IMR-90 (cell line): ENCODE measurements at regions not wholly inside any gene's neighbourhood (a gene's known extent, or its start where the extent isn't known, plus 50 kb on each side); places are given as distances from the start of the nearest gene placed in this dataset.

Experiments
- ATAC-seq: fragments of 200-7000 bp; cut with Tn5 transposase; 2 replicates; pipeline ENCODE4 v1.9.1; 2020; ENCODE audit warnings: low read depth, mild to moderate bottlenecking, moderate library complexity
- BruUV-seq: library from RNA; stranded (reverse); fragments of 400-500 nt; replicated peaks from 2 replicates; lab custom pipeline; 2021; lab: Mats Ljungman, UMichigan
- CTCF ChIA-PET: fragments of 300-600 bp; formaldehyde crosslinking; extraction: SDS; loops from one replicate; lab custom pipeline; 2021; ENCODE audit warnings: antibody characterized with exemption; lab: Yijun Ruan, JAX
- POLR2A ChIA-PET: fragments of 300-600 bp; sonication (Branson Sonifier 250); formaldehyde crosslinking; loops from one replicate; lab custom pipeline; 2022; ENCODE audit warnings: antibody characterized with exemption; ENCODE audit not compliant: unreplicated experiment; lab: Charles Lee
- DNase-seq: peaks from one replicate; pipeline ENCODE4 v3.0.0; 2013
- H2AFZ ChIP-seq: replicated peaks from 2 replicates; pipeline ENCODE3; 2013; ENCODE audit warnings: low read length, mild to moderate bottlenecking; ENCODE audit not compliant: poor library complexity
- H2AK5ac ChIP-seq: 2 replicates; pipeline ENCODE4 v1.6.1; 2013; ENCODE audit warnings: low read depth, low read length, inconsistent platforms
- H2AK9ac ChIP-seq: replicated peaks from 2 replicates; pipeline ENCODE3; 2013; ENCODE audit warnings: mild to moderate bottlenecking, low read depth, low read length, moderate library complexity; ENCODE audit not compliant: poor library complexity
- H2BK120ac ChIP-seq: 2 replicates; pipeline ENCODE4 v1.6.1; 2013; ENCODE audit warnings: low read depth, low read length, inconsistent platforms
- H2BK15ac ChIP-seq: 3 replicates; pipeline ENCODE4 v1.6.1; 2013; ENCODE audit warnings: low read depth, low read length, inconsistent platforms
- H2BK20ac ChIP-seq: 2 replicates; pipeline ENCODE4 v1.6.1; 2013; ENCODE audit warnings: low read depth, mild to moderate bottlenecking, inconsistent platforms, low read length, moderate library complexity
- H2BK5ac ChIP-seq: 2 replicates; pipeline ENCODE4 v1.6.1; 2013; ENCODE audit warnings: mild to moderate bottlenecking, low read depth, low read length, inconsistent platforms; ENCODE audit not compliant: poor library complexity, severe bottlenecking
- H3K14ac ChIP-seq: replicated peaks from 2 replicates; pipeline ENCODE4 v1.6.1; 2013; ENCODE audit warnings: low read depth, low read length, inconsistent platforms
- H3K18ac ChIP-seq: 2 replicates; pipeline ENCODE4 v1.6.1; 2013; ENCODE audit warnings: low read depth, low read length, control low read depth
- H3K23ac ChIP-seq: 2 replicates; pipeline ENCODE4 v1.6.1; 2013; ENCODE audit warnings: low read depth, low read length, inconsistent platforms
- H3K27ac ChIP-seq: 2 replicates; pipeline ENCODE4 v1.5.1; 2013; ENCODE audit warnings: mild to moderate bottlenecking, control low read depth, low read length; ENCODE audit not compliant: insufficient read depth
- H3K27me3 ChIP-seq: 2 replicates; pipeline ENCODE4 v1.6.1; 2013; ENCODE audit warnings: low read length; ENCODE audit not compliant: control insufficient read depth, insufficient read depth
- H3K36me3 ChIP-seq: 2 replicates; pipeline ENCODE4 v1.6.1; 2013; ENCODE audit warnings: low read length, mixed read lengths; ENCODE audit not compliant: control insufficient read depth, insufficient read depth
- H3K4ac ChIP-seq: 2 replicates; pipeline ENCODE4 v1.6.1; 2013; ENCODE audit warnings: low read depth, low read length, inconsistent platforms
- H3K4me1 ChIP-seq: 2 replicates; pipeline ENCODE4 v1.6.1; 2013; ENCODE audit warnings: low read length, mixed read lengths; ENCODE audit not compliant: control insufficient read depth, insufficient read depth
- H3K4me2 ChIP-seq: 2 replicates; pipeline ENCODE4 v1.6.1; 2013; ENCODE audit warnings: low read depth, mild to moderate bottlenecking, control low read depth, low read length, moderate library complexity
- H3K4me3 ChIP-seq: 2 replicates; pipeline ENCODE4 v1.5.1; 2013; ENCODE audit warnings: low read depth, mild to moderate bottlenecking, control low read depth, low read length, moderate library complexity; ENCODE audit not compliant: insufficient read depth
- H3K56ac ChIP-seq: 2 replicates; pipeline ENCODE4 v1.6.1; 2013; ENCODE audit warnings: low read length, inconsistent platforms; ENCODE audit not compliant: insufficient read depth; ENCODE audit errors: extremely low read depth
- H3K79me1 ChIP-seq, 2 experiments: 2 replicates each; pipeline ENCODE4 v1.6.1; 2013; ENCODE audit warnings: low read length in 2 of 2, inconsistent platforms in 1 of 2, low read depth in 1 of 2
- H3K9ac ChIP-seq: 2 replicates; pipeline ENCODE4 v1.6.1; 2013; ENCODE audit warnings: low read depth, low read length, control low read depth
- H3K9me1 ChIP-seq: 2 replicates; pipeline ENCODE4 v1.6.1; 2013; ENCODE audit warnings: low read length, inconsistent platforms; ENCODE audit not compliant: insufficient read depth
- H3K9me3 ChIP-seq: 2 replicates; pipeline ENCODE4 v1.6.1; 2013; ENCODE audit warnings: low read length; ENCODE audit not compliant: control insufficient read depth, insufficient read depth
- H4K20me1 ChIP-seq: 2 replicates; pipeline ENCODE4 v1.6.1; 2013; ENCODE audit warnings: low read length, inconsistent platforms; ENCODE audit not compliant: insufficient read depth
- H4K5ac ChIP-seq: 2 replicates; pipeline ENCODE4 v1.6.1; 2013; ENCODE audit warnings: mild to moderate bottlenecking, low read depth, low read length, control low read depth
- H4K8ac ChIP-seq, 2 experiments: 2 replicates each; pipeline ENCODE4 v1.6.1; 2013; ENCODE audit warnings: low read depth in 2 of 2, low read length in 2 of 2, control low read depth in 1 of 2, inconsistent platforms in 1 of 2
- H4K91ac ChIP-seq: 2 replicates; pipeline ENCODE4 v1.6.1; 2013; ENCODE audit warnings: low read depth, low read length, inconsistent platforms; ENCODE audit not compliant: insufficient read depth
- RFX5 ChIP-seq: IDR thresholded peaks from 2 replicates; pipeline ENCODE4 v1.8.0; 2012; ENCODE audit warnings: low read depth, mild to moderate bottlenecking, low read length, moderate library complexity
- WGBS, 2 experiments: methylation state at CpG; one replicate each; pipeline versions ENCODE4 v1.1.5 to v1.1.7; 2013; ENCODE audit warnings: missing lambda C conversion rate in 2 of 2; ENCODE audit not compliant: insufficient read length in 1 of 2; ENCODE audit errors: extremely low coverage in 2 of 2; 5-methylcytosine and 5-hydroxymethylcytosine counted together
- dilution Hi-C: fragments of 300-500 bp; cut with HindIII; formaldehyde crosslinking; loops from one replicate; pipeline ENCODE4 v1.14.3; 2018; ENCODE audit warnings: low sequenced_read_pairs; ENCODE audit not compliant: unreplicated experiment
- in situ Hi-C: fragments of 300-500 bp; cut with MboI; formaldehyde crosslinking; loops from 3 replicates; pipeline ENCODE4 v1.14.3; 2019; ENCODE audit warnings: low sequenced_read_pairs, inconsistent platforms, mixed read lengths
- intact Hi-C: fragments of 100-400 bp; cut with micrococcal nuclease; formaldehyde crosslinking; loops from 2 replicates; pipeline ENCODE4 v1.10.0; 2022

GRCh38 chr12:94839347-94839746 lies 164.2 kb downstream of the NDUFA12 start:
- Histone ChIP-seq H3K9me1 (no peaks in the 10 kb centered on the region), H2AK5ac (no peak overlapping the region)
- dilution Hi-C loops: no loop called here

More at GRCh38 chr12:94839347-94839746, 164.2 kb downstream of the NDUFA12 start:
- H4K20me1 ChIP-seq: no peaks in the 10 kb centered on the region
- H4K8ac ChIP-seq: no peak overlapping the region
- CTCF ChIA-PET: no interaction called here
- in situ Hi-C loops (no loop called here), intact Hi-C loops (no loop called here)
- no TSS peak for BruUV-seq
- no peak overlapping the region for H2AFZ ChIP-seq
- H2AK9ac ChIP-seq: no peak overlapping the region
- ATAC-seq (no peak), DNase-seq (no peak)
- no peak overlapping the region for H3K9ac ChIP-seq
- H3K4ac ChIP-seq: no peak overlapping the region
- no peak overlapping the region for H3K27ac ChIP-seq
- H2BK20ac ChIP-seq: no peak overlapping the region
- H3K4me1 ChIP-seq: peaks cover 3% of the 10 kb centered on the region
- H3K14ac ChIP-seq: no peak overlapping the region
- no peak overlapping the region for H3K56ac ChIP-seq
- H4K5ac ChIP-seq: no peak overlapping the region
- H3K4me2 ChIP-seq: no peak overlapping the region
- H3K9me3 ChIP-seq: no peaks in the 10 kb centered on the region
- POLR2A ChIA-PET: no interaction called here
- no peak overlapping the region for H3K23ac ChIP-seq
- WGBS, 2 experiments: 80% methylated on average over 1 of the region's 5 CpGs; no CpG with 5 or more reads in 1 of the 2 experiments
- H3K18ac ChIP-seq: no peak overlapping the region
- H3K27me3 ChIP-seq: peaks cover 4% of the 10 kb centered on the region
- no peak overlapping the region for H2BK5ac ChIP-seq
- H3K36me3 ChIP-seq: no peaks in the 10 kb centered on the region
- H3K79me1 ChIP-seq: no peaks in the 10 kb centered on the region
- no peak for TF ChIP-seq RFX5
- H2BK120ac ChIP-seq: no peak overlapping the region
- H4K91ac ChIP-seq: no peak overlapping the region
- H3K4me3 ChIP-seq: no peak overlapping the region
- no peak overlapping the region for H2BK15ac ChIP-seq
